IPS-11a (cell line): ENCODE measurements at regions not wholly inside any gene's neighbourhood (a gene's known extent, or its start where the extent isn't known, plus 50 kb on each side); places are given as distances from the start of the nearest gene placed in this dataset.

Source experiments
- H3K4me3 ChIP-seq: one replicate; pipeline ENCODE4 v1.5.1; 2013; ENCODE audit warnings: low read depth, low read length, control low read depth

DNA sequence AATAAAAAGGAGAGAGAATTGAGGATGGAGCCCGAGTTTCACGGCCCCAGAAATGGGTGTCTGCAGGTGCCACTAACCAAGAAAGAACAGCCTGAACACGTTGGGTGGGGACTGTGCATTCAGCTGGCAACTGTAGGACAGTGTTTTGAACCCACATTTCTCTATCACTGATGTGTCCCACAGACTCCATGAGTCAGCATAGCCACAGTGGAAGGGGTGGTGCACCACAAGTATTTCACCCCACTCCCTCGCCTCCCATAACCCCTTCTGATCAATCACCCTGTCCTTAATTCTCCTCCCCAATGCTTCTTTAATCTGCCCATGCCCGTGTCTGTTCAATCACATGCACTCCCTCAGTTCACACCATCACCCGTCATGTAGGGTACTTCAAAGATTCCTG lies 291.5 kb downstream of the ZNF516 start:
- H3K4me3 ChIP-seq = no peak overlapping the region

DNA sequence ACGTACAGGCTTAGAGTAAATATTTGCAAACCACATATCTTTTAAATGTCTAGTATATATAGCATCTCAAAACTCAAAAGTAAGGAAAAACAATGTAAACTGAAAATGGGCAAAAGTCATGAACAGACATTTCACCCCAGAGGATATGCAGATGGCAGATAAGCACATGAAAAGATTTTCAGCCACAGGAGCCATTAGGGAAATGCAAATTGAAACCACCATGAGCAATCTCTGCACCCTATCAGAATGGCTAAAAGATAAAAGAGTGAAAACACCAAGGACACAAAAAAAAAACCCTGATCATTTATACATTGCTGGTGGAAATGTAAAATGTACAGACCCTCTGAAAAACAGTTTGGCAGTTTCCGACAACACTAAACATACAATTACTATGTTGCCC lies 292.7 kb downstream of the ZNF516 start:
- H3K4me3 ChIP-seq = no peak overlapping the region

DNA sequence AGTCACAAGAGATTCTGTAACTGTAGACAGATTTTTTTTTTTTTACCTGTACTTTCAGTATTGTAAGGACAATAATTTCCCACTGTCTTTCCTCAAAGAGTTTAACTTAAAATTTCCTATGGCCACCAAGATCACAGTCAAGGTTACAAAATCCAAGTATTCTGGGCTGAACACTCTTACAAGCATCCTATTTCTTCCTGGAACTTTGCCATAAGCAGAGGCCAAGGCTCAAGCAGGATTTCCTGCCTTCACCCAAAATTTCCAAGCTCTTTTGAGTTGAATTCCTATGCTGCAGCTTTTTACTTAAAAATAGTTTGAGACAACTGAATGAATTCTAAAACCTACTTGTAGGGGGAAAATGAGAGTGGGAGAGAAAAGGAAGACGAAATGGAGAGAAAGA lies 299.4 kb downstream of the ZNF516 start:
- H3K4me3 ChIP-seq = no peak overlapping the region

DNA sequence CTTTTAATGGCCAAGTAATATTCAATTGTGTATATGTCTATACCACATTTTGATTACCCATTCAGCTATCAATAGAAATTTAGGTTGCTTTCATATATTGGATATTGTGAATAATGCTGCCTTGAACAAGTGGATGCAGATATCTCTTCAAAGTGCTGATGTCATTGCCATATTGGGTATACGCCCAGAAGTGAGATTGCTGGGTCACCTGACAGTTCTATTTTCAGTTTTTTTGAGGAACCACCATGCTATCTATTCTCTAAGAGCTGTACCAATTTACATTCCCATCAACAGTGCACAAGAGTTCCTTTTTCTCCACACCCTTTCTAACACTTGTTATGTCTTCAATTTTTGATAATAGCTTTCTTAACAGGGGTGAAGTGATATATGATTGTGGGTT lies 306.9 kb downstream of the ZNF516 start:
- H3K4me3 ChIP-seq = no peak overlapping the region

GRCh38 chr18:76179257-76179656 lies 315.8 kb downstream of the ZNF516 start:
- H3K4me3 ChIP-seq = no peak overlapping the region

GRCh38 chr18:76177160-76177559 lies 317.9 kb downstream of the ZNF516 start:
- H3K4me3 ChIP-seq = no peak overlapping the region

- H3K4me3 ChIP-seq = no peak overlapping the region
These were observed 320.6 kb downstream of the ZNF516 start for GRCh38 chr18:76174451-76174850.

DNA sequence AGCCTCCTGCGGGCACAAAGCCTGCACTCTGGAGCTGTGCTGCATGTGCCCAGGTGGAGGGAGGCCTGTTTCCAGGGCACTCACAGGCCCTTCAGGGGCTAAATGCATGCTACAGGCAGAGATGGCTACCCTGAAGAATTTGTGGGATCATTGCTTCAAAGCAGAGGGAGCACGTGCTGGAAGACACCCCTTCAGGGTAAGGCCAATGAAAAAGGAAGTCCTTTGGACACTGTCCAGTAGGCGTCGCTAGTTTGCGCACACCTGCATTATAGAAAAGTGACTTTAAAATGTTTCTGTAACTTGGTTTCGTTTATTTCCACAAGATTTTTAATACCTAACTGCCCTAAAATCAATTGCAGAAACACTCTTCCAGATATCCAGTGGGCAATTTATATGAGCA lies 325.3 kb downstream of the ZNF516 start:
- no peak overlapping the region for H3K4me3 ChIP-seq

DNA sequence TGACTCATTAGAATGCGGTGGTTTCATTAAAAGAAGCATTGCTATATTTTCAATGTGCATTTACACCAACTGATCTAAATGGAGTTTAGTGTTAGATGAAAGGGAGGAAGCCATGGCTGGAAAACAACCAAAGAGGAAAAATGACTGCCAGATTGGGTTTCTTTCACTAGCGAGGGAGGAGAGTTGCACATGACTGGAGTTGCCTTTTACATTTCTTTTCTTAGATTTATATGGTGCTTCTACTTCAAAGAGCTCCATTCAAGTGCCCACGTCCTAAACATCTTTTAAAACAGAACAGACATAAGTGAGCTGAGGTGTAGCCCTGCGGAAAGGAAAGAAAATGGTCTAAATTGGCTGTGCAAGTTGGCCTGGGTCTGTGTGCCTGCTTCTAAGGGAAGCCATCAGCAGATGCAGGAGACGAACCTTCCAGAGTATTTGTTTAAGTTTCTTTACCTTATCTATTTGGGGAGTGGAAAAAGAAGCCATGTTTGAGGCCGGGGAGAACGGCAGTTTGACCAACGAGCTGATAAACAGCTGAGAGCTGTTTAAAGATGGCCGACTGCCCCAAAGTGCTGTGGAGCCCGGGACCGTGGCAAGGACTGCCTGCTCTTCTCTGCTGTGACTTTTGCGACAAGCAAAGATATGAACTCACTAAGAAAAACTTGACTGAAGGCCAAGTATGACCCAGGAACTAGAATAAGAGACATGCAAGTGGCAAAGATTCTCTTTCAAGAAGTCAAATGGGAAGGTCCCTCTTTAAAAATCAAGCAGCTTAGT lies 327.0 kb downstream of the ZNF516 start:
- H3K4me3 ChIP-seq = no peak overlapping the region

DNA sequence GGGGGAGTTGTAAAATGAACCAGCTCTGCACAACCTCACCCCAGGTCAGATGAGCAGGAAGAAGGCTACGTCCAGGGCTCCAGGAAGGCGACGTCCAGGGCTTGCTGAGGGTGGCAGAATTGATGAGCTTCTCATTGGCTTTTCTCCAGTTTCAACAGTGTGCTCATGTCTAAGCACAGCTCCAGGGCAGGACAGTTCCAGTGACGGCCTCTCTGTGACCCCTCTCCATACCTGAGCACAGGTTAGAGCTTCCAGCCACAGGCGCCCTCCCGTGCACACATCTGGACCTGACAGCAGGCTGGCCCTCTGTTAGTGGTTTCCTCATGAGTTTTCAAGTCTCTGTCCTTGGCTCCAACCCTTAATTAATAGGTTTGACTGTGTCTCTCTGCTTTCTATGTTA lies 327.6 kb downstream of the ZNF516 start:
- H3K4me3 ChIP-seq = no peak overlapping the region

DNA sequence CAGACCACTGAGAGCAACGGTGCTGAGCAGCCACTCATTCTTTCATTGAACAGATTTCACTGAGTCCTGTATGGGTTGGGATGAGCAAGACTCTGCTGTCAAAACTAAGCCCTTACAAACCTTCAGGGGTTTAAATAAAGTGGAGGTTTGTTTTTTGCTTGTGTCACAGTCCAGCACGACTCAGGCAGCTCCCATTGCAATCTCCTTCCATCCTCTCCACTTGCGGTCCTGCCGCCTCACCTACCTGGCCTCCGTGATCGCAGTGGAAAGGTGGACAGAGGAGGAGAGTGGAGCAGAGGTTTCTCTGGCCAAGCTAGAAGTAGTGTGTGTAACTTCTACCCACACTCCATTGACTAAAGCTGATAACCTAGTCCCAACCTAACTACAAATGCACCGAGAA lies 332.2 kb downstream of the ZNF516 start:
- no peak overlapping the region for H3K4me3 ChIP-seq

DNA sequence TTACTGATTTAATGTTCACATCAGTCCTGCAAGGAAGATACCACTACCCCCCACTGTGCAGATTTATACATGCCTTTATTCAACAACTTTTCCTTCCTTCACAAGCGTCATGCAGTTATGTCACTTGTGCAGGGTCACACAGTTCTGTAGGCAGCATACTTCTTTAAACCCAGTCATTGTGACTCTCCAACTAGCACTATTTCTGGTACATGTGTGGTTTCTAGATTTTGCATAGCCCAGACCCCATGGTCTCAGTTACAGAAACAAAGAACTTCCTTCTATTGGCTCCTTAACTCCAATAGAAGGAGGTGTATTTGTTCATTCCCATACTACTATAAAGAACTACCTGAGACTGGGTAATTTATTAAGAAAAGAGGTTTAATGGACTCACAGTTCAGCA lies 333.1 kb downstream of the ZNF516 start:
- no peak overlapping the region for H3K4me3 ChIP-seq

DNA sequence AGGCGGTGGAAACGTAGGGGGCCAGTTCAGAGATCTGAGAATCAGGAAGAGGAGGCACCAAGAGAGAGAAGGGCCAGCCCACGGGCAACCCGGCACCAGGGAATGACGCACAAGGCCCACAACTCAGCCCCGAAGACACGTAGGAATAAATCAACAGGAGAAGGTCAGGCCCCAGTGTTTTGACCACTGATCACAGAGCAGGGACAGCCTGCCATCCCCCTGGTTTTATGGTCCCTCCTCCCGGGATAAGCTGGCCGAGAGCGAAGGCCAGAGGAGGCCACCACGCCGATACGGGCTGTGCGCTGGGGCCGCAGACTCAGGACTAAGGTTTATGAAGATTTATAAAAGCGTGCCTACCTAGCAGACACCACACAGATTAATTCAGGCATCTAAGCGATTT lies 341.4 kb downstream of the ZNF516 start:
- no peak overlapping the region for H3K4me3 ChIP-seq

GRCh38 chr18:76149734-76150133 lies 345.3 kb downstream of the ZNF516 start:
- no peak overlapping the region for H3K4me3 ChIP-seq

DNA sequence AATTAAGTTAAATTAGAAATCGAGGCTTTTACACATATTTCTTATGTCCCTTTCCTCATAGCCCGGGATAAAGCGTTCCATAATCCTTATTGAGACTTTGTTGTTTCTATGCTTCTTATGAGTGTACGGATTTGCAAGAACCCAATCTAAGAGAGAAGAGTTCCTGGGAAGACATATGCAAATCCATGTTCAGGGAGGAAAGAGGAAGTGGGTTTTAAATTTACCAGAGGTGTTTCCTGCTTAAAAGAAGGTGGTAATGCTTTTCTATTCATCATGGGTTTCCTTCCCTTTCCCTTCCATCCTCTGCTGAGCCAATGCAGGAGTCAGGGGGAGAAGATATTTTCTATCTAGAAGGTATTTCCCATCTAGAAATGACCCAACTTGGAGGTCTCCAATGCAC lies 345.8 kb downstream of the ZNF516 start:
- H3K4me3 ChIP-seq = no peak overlapping the region

DNA sequence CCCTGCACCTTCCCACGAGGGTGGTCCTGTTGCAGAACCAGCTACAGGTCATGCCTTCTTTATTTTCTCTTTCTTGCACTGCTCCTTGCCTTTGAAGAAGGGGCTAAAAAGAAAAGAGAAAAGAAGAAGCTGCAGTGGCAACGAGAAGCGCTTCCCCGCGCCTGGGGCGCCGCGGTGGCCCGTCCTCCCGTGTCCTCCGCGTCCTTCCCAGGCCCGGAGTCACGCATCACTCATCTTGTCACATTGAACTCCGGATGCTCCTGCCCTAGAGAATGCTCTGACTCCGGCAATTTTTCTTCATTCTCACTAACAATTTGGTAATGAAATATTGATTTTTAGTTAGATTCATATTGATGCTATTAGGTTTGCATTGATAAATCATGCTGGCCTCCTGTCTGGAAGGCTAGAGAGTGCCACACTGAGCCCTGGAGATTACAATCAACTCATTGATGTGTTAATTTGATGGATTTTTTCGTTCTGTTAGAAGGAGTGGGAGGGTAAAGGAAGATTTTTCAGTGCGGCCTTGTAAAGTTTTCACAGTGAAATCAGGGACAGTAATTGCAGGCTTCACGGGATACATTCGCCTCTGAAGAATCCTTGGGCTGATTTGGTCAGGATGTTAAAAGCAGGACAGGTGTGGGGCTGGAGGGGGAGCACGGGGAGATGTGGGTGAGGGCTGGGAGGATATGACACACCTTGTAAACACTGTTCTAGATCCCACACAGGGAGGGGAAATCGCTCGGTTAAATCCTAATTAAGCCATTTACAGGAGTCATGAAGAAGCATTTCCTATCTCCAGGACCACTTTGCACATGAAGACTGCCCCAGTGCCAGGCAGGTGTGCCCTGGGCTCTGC lies 349.3 kb downstream of the ZNF516 start:
- no peak overlapping the region for H3K4me3 ChIP-seq

DNA sequence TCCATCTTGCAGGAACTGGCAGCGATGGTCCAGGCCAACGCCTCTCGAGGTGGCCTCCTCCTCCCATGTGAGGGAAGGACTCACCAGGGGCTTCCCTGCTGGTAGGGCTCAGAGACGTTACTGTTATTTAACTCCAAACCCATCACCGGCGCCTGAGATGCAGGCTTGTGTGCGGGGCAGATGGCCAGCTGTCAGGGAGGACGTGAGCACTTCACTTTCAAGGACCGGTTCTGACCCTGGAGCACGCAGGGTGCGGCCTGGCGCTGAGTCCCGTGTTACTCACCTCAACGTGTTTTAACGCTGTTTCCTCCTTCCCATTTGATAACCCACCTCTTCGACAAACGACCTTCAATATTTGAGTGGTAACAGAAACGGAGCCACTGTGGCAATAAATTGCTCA lies 350.2 kb downstream of the ZNF516 start:
- H3K4me3 ChIP-seq = no peak overlapping the region

DNA sequence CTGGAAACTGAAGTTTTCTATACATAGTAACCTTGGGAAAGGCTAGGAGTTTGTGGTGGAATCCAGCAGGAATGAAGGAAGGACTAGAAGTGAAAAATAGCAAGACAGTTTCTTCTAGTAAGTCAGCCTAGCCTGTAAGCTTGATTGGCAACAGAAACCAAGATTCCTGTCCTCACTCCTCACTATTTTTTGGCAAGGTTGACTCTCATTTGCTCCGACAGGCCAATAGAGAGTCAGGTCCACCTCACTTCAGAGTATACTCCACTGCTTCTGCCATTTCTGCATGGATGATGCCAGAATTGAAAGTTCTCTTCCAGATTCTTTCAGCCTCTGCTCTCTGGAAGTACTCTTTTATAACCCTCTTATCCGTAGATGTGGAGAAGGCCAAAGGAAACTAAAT lies 352.4 kb downstream of the ZNF516 start:
- H3K4me3 ChIP-seq = no peak overlapping the region

- H3K4me3 ChIP-seq = no peak overlapping the region
These were observed 355.2 kb downstream of the ZNF516 start for GRCh38 chr18:76139844-76140243.

- no peak overlapping the region for H3K4me3 ChIP-seq
These were observed 357.8 kb downstream of the ZNF516 start for GRCh38 chr18:76137216-76137615.

- H3K4me3 ChIP-seq = no peak overlapping the region
These were observed 358.3 kb downstream of the ZNF516 start for GRCh38 chr18:76136701-76137100.

- H3K4me3 ChIP-seq = no peak overlapping the region
These were observed 360.4 kb downstream of the ZNF516 start for GRCh38 chr18:76134628-76135027.
